ENCODE measurements at regions not wholly inside any gene's neighbourhood (a gene's known extent, or its start where the extent isn't known, plus 50 kb on each side); places are given as distances from the start of the nearest gene placed in this dataset.

- TF ChIP-seq, protein P1, sequence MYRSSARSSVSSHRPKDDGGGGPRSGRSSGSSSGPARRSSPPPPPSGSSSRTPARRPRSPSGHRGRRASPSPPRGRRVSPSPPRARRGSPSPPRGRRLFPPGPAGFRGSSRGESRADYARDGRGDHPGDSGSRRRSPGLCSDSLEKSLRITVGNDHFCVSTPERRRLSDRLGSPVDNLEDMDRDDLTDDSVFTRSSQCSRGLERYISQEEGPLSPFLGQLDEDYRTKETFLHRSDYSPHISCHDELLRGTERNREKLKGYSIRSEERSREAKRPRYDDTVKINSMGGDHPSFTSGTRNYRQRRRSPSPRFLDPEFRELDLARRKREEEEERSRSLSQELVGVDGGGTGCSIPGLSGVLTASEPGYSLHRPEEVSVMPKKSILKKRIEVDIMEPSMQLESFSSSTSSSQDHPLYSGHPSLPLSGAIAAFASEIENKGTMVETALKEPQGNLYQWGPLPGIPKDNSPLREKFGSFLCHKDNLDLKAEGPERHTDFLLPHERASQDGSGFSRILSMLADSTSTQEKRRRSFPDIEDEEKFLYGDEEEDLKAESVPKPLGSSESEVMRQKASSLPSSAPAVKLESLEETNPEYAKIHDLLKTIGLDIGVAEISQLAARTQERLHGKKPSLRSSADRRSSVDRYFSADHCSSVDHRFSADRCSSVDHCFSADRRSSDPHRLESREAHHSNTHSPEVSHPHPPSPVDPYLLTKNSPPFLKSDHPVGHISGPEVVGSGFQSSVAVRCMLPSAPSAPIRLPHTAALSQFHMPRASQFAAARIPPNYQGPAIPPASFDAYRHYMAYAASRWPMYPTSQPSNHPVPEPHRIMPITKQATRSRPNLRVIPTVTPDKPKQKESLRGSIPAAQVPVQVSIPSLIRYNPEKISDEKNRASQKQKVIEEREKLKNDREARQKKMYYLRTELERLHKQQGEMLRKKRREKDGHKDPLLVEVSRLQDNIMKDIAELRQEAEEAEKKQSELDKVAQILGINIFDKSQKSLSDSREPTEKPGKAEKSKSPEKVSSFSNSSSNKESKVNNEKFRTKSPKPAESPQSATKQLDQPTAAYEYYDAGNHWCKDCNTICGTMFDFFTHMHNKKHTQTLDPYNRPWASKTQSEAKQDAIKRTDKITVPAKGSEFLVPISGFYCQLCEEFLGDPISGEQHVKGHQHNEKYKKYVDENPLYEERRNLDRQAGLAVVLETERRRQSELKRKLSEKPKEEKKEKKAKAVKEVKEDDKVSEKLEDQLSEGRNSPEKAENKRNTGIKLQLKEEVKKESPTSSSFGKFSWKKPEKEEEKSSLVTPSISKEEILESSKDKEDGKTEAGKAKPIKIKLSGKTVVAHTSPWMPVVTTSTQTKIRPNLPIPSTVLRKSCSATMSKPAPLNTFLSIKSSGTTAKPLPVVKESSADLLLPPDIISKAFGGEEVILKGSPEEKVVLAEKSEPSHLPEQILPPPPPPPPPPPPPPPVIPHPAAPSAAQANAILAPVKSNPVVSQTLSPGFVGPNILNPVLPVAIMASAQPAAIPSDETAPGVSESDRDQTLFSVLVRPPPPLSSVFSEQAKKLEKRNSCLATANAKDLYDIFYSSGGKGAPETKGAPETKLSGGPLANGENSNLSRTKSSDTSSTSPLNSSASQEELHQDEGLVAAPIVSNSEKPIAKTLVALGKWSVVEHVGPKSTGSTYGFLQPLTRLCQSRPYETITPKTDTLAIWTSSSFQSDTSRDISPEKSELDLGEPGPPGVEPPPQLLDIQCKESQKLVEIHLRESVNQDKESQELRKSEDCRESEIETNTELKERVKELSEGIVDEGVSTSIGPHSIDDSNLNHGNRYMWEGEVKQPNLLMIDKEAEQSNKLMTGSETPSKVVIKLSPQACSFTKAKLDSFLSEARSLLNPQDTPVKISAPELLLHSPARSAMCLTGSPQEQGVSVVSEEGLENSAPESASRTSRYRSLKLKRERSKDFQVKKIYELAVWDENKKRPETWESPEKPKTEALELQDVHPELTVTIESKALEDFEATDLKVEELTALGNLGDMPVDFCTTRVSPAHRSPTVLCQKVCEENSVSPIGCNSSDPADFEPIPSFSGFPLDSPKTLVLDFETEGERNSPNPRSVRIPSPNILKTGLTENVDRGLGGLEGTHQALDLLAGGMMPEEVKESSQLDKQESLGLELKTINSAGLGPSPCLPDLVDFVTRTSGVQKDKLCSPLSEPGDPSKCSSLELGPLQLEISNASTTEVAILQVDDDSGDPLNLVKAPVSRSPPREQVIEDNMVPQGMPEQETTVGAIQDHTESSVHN (CRISPR knock-in tag; IDR thresholded peaks at IDR 0.05): no peak
- no peak for TF ChIP-seq KLF12 (CRISPR knock-in tag; IDR thresholded peaks at IDR 0.05; ENCODE audit: borderline replicate concordance)
- TF ChIP-seq, protein P2, sequence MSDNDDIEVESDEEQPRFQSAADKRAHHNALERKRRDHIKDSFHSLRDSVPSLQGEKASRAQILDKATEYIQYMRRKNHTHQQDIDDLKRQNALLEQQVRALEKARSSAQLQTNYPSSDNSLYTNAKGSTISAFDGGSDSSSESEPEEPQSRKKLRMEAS (IDR thresholded peaks at IDR 0.05): peak; percentile 50
- no peak for TF ChIP-seq ZNF660 (CRISPR knock-in tag; IDR thresholded peaks at IDR 0.05; ENCODE audit: borderline replicate concordance, low read depth)
- peak; percentile 55; the same call in 1 of the 2 replicates for TF ChIP-seq AHDC1 (CRISPR knock-in tag; IDR thresholded peaks at IDR 0.05; ENCODE audit: borderline replicate concordance)
- peak; percentile 58 for TF ChIP-seq ATF7 (IDR thresholded peaks at IDR 0.05)
- TF ChIP-seq ATF7 (CRISPR knock-in tag; IDR thresholded peaks at IDR 0.05): no peak
- no peak for TF ChIP-seq SP140L (CRISPR knock-in tag; IDR thresholded peaks at IDR 0.05; ENCODE audit: borderline replicate concordance)
- TF ChIP-seq CREB1 (IDR thresholded peaks at IDR 0.05): no peak
- no peak for TF ChIP-seq CREB1 (CRISPR knock-in tag; IDR thresholded peaks at IDR 0.05)
- TF ChIP-seq RARG (CRISPR knock-in tag; IDR thresholded peaks at IDR 0.05; ENCODE audit: low read depth): no peak
- no peak for TF ChIP-seq ZNF207 (IDR thresholded peaks at IDR 0.05; ENCODE audit: borderline replicate concordance)
- TF ChIP-seq, protein P3, sequence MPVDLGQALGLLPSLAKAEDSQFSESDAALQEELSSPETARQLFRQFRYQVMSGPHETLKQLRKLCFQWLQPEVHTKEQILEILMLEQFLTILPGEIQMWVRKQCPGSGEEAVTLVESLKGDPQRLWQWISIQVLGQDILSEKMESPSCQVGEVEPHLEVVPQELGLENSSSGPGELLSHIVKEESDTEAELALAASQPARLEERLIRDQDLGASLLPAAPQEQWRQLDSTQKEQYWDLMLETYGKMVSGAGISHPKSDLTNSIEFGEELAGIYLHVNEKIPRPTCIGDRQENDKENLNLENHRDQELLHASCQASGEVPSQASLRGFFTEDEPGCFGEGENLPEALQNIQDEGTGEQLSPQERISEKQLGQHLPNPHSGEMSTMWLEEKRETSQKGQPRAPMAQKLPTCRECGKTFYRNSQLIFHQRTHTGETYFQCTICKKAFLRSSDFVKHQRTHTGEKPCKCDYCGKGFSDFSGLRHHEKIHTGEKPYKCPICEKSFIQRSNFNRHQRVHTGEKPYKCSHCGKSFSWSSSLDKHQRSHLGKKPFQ (CRISPR knock-in tag; IDR thresholded peaks at IDR 0.05; ENCODE audit: insufficient replicate concordance): no peak
- TF ChIP-seq FOXC1 (CRISPR knock-in tag; IDR thresholded peaks at IDR 0.05; ENCODE audit: borderline replicate concordance): no peak
Observed at GRCh38 chr15:45794712-45795439, 160.0 kb downstream of the SQOR start (continued).
